ENCODE measurements at regions not wholly inside any gene's neighbourhood (a gene's known extent, or its start where the extent isn't known, plus 50 kb on each side); places are given as distances from the start of the nearest gene placed in this dataset.

- Histone ChIP-seq H3K27me3 (ENCODE audit: control insufficient read depth, insufficient read depth, low read length) (no peaks in the 10 kb centered on the region), H2AFZ (ENCODE audit: low read length) (no peak overlapping the region), H3K4me2 (ENCODE audit: extremely low read depth, insufficient read depth, low read length) (no peak overlapping the region), H3K9ac (ENCODE audit: insufficient read depth, low read length) (no peak overlapping the region), H3K4me3 (replicated peaks in 1 of 4; ENCODE audit: control extremely low read depth in 1 of 4, insufficient read depth in 1 of 4, low read depth in 3 of 4, low read length in 4 of 4) (no peak overlapping the region), H3K36me3 (ENCODE audit: control insufficient read depth, insufficient read depth, low read length) (no peaks in the 10 kb centered on the region), H4K20me1 (ENCODE audit: control insufficient read depth, extremely low read depth, insufficient read depth, low read length) (no peaks in the 10 kb centered on the region), H3K4me1 (ENCODE audit: control insufficient read depth, extremely low read depth, insufficient read depth, low read length) (no peaks in the 10 kb centered on the region), H3K27ac (ENCODE audit: insufficient read depth, low read length) (no peak overlapping the region), H3K9me3 (ENCODE audit: control insufficient read depth, insufficient read depth, low read depth, low read length) (no peaks in the 10 kb centered on the region), H3K79me2 (ENCODE audit: control insufficient read depth, insufficient read depth, low read length) (no peaks in the 10 kb centered on the region)
- TF ChIP-seq CTCF (conservative IDR thresholded peaks at IDR 0.05 in 1 of 2, IDR thresholded peaks at IDR 0.05 in 1 of 2; ENCODE audit: low read depth in 1 of 2, low read length in 2 of 2) (no peak), EZH2 (IDR thresholded peaks at IDR 0.05; ENCODE audit: low read length, missing control alignments) (no peak)
- DNase-seq (ENCODE audit: low read depth in 2 of 2) = no peak
Observed at GRCh38 chr9:93875330-93875729, 79.8 kb downstream of the BARX1 start.

- no peak overlapping the region for H3K4me3 ChIP-seq (replicated peaks in 1 of 4; ENCODE audit: control extremely low read depth in 1 of 4, insufficient read depth in 1 of 4, low read depth in 3 of 4, low read length in 4 of 4)
- no peaks in the 10 kb centered on the region for H3K27me3 ChIP-seq (ENCODE audit: control insufficient read depth, insufficient read depth, low read length)
- no peak overlapping the region for H3K27ac ChIP-seq (ENCODE audit: insufficient read depth, low read length)
- no peaks in the 10 kb centered on the region for H4K20me1 ChIP-seq (ENCODE audit: control insufficient read depth, extremely low read depth, insufficient read depth, low read length)
- H3K79me2 ChIP-seq (ENCODE audit: control insufficient read depth, insufficient read depth, low read length) = no peaks in the 10 kb centered on the region
- H3K36me3 ChIP-seq (ENCODE audit: control insufficient read depth, insufficient read depth, low read length) = no peaks in the 10 kb centered on the region
- no peak overlapping the region for H3K4me2 ChIP-seq (ENCODE audit: extremely low read depth, insufficient read depth, low read length)
- H2AFZ ChIP-seq (ENCODE audit: low read length) = no peak overlapping the region
- no peaks in the 10 kb centered on the region for H3K9me3 ChIP-seq (ENCODE audit: control insufficient read depth, insufficient read depth, low read depth, low read length)
- H3K9ac ChIP-seq (ENCODE audit: insufficient read depth, low read length) = no peak overlapping the region
- TF ChIP-seq EZH2 (IDR thresholded peaks at IDR 0.05; ENCODE audit: low read length, missing control alignments) = no peak
- no peak for TF ChIP-seq CTCF (conservative IDR thresholded peaks at IDR 0.05 in 1 of 2, IDR thresholded peaks at IDR 0.05 in 1 of 2; ENCODE audit: low read depth in 1 of 2, low read length in 2 of 2)
- no peak for DNase-seq (ENCODE audit: low read depth in 2 of 2)
- no peaks in the 10 kb centered on the region for H3K4me1 ChIP-seq (ENCODE audit: control insufficient read depth, extremely low read depth, insufficient read depth, low read length)
Observed at GRCh38 chr9:93874242-93874641, 80.9 kb downstream of the BARX1 start.

- DNase-seq (ENCODE audit: low read depth in 2 of 2) = no peak
- no peaks in the 10 kb centered on the region for H3K4me1 ChIP-seq (ENCODE audit: control insufficient read depth, extremely low read depth, insufficient read depth, low read length)
- no peak overlapping the region for H3K9ac ChIP-seq (ENCODE audit: insufficient read depth, low read length)
- no peak overlapping the region for H2AFZ ChIP-seq (ENCODE audit: low read length)
- H3K9me3 ChIP-seq (ENCODE audit: control insufficient read depth, insufficient read depth, low read depth, low read length) = no peaks in the 10 kb centered on the region
- H4K20me1 ChIP-seq (ENCODE audit: control insufficient read depth, extremely low read depth, insufficient read depth, low read length) = no peaks in the 10 kb centered on the region
- H3K79me2 ChIP-seq (ENCODE audit: control insufficient read depth, insufficient read depth, low read length) = no peaks in the 10 kb centered on the region
- no peak for TF ChIP-seq EZH2 (IDR thresholded peaks at IDR 0.05; ENCODE audit: low read length, missing control alignments)
- no peak for TF ChIP-seq CTCF (conservative IDR thresholded peaks at IDR 0.05 in 1 of 2, IDR thresholded peaks at IDR 0.05 in 1 of 2; ENCODE audit: low read depth in 1 of 2, low read length in 2 of 2)
- H3K27me3 ChIP-seq (ENCODE audit: control insufficient read depth, insufficient read depth, low read length) = no peaks in the 10 kb centered on the region
- H3K4me3 ChIP-seq (replicated peaks in 1 of 4; ENCODE audit: control extremely low read depth in 1 of 4, insufficient read depth in 1 of 4, low read depth in 3 of 4, low read length in 4 of 4) = no peak overlapping the region
- H3K27ac ChIP-seq (ENCODE audit: insufficient read depth, low read length) = no peak overlapping the region
- no peaks in the 10 kb centered on the region for H3K36me3 ChIP-seq (ENCODE audit: control insufficient read depth, insufficient read depth, low read length)
- no peak overlapping the region for H3K4me2 ChIP-seq (ENCODE audit: extremely low read depth, insufficient read depth, low read length)
Observed at GRCh38 chr9:93871286-93871685, 83.9 kb downstream of the BARX1 start.
